ENCODE measurements at regions not wholly inside any gene's neighbourhood (a gene's known extent, or its start where the extent isn't known, plus 50 kb on each side); places are given as distances from the start of the nearest gene placed in this dataset.

DNA sequence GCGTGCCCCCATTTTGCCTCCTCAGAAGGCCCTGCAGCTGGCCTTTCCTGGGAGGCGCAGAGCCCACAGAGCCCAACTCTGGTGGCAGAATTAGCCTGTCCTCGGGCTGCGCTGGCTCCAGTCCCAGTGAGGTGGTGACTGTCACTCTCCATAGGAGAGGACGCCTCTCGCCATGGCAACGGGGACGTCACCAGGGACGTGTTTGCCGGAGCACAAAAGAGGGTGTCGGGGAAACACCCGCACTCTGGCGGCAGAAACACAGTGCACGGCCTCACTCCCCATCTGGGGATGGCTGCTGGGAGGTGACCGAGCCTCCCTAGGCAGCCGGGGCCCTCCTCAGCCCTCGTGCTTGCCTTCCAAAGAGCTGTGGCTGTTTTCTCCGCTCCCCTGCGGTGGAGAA, 50.2 kb upstream of the NCOR2 start:
- TF ChIP-seq, protein P1, sequence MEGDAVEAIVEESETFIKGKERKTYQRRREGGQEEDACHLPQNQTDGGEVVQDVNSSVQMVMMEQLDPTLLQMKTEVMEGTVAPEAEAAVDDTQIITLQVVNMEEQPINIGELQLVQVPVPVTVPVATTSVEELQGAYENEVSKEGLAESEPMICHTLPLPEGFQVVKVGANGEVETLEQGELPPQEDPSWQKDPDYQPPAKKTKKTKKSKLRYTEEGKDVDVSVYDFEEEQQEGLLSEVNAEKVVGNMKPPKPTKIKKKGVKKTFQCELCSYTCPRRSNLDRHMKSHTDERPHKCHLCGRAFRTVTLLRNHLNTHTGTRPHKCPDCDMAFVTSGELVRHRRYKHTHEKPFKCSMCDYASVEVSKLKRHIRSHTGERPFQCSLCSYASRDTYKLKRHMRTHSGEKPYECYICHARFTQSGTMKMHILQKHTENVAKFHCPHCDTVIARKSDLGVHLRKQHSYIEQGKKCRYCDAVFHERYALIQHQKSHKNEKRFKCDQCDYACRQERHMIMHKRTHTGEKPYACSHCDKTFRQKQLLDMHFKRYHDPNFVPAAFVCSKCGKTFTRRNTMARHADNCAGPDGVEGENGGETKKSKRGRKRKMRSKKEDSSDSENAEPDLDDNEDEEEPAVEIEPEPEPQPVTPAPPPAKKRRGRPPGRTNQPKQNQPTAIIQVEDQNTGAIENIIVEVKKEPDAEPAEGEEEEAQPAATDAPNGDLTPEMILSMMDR (conservative IDR thresholded peaks at IDR 0.05; ENCODE audit: low read depth, low read length) = no peak
- no peak overlapping the region for H3K4me3 ChIP-seq (ENCODE audit: low read depth, low read length)
- DNase-seq (ENCODE audit: low read depth) = no peak
